ENCODE measurements at regions not wholly inside any gene's neighbourhood (a gene's known extent, or its start where the extent isn't known, plus 50 kb on each side); places are given as distances from the start of the nearest gene placed in this dataset.
A peak's percentile ranks its signal among the peaks of the same experiment; 100 is the strongest.

- no peaks in the 10 kb centered on the region for H3K4me1 ChIP-seq
Measured at GRCh38 chr22:48125416-48125815, 1363.0 kb downstream of the TBC1D22A start.

GRCh38 chr22:48121984-48122383 is 1359.5 kb downstream of the TBC1D22A start:
- H3K27ac ChIP-seq, result no peak overlapping the region
- TF ChIP-seq Cebpa-rat (IDR thresholded peaks at IDR 0.05), result no peak

More at GRCh38 chr22:48125416-48125815, 1363.0 kb downstream of the TBC1D22A start:
- no peak for TF ChIP-seq Cebpa-rat (IDR thresholded peaks at IDR 0.05)
- no peaks in the 10 kb centered on the region for H4K20me1 ChIP-seq
- peaks cover 0 to 14% (median 3%) of the 10 kb centered on the region in 11 experiments; a peak in 5 of 22 replicates for H3K9me3 ChIP-seq (replicated peaks in 1 of 11)
- H3K27me3 ChIP-seq, result no peaks in the 10 kb centered on the region
- no peak overlapping the region for H3K9ac ChIP-seq
- H3K4me3 ChIP-seq, result no peak overlapping the region
- H3K36me3 ChIP-seq, result no peaks in the 10 kb centered on the region
- H3K4me2 ChIP-seq, result no peak overlapping the region
- no peak overlapping the region for H3K27ac ChIP-seq

GRCh38 chr22:48118654-48119053 is 1356.2 kb downstream of the TBC1D22A start:
- Histone ChIP-seq H4K20me1 (no peaks in the 10 kb centered on the region), H3K27me3 (no peaks in the 10 kb centered on the region), H3K4me3 (no peak overlapping the region), H3K36me3 (no peaks in the 10 kb centered on the region), H3K4me1 (peaks cover 0 to 19% (median 7%) of the 10 kb centered on the region in 10 experiments; a peak in 9 of 20 replicates), H3K9me3 (replicated peaks in 1 of 11) (peaks cover 0 to 11% (median 3%) of the 10 kb centered on the region in 11 experiments; a peak in 7 of 22 replicates), H3K27ac (no peak overlapping the region), H3K4me2 (peak overlapping the region in 1 of 11 experiments; percentile 18; a peak in 1 of 22 replicates), H3K9ac (no peak overlapping the region)
- no peak for TF ChIP-seq Cebpa-rat (IDR thresholded peaks at IDR 0.05)

More at GRCh38 chr22:48121984-48122383, 1359.5 kb downstream of the TBC1D22A start:
- H3K9ac ChIP-seq, result no peak overlapping the region
- no peaks in the 10 kb centered on the region for H4K20me1 ChIP-seq
- peaks cover 0 to 10% (median 0%) of the 10 kb centered on the region in 10 experiments; a peak in 2 of 20 replicates for H3K4me1 ChIP-seq
- no peak overlapping the region for H3K4me3 ChIP-seq
- peaks cover 0 to 14% (median 3%) of the 10 kb centered on the region in 11 experiments; a peak in 5 of 22 replicates for H3K9me3 ChIP-seq (replicated peaks in 1 of 11)
- H3K27me3 ChIP-seq, result no peaks in the 10 kb centered on the region
- H3K36me3 ChIP-seq, result no peaks in the 10 kb centered on the region
- H3K4me2 ChIP-seq, result no peak overlapping the region

- no peak overlapping the region for H3K4me3 ChIP-seq
- peaks cover 3 to 19% (median 8%) of the 10 kb centered on the region in 10 experiments; a peak in 9 of 20 replicates for H3K4me1 ChIP-seq
- no peak overlapping the region for H3K4me2 ChIP-seq
- H3K9me3 ChIP-seq (replicated peaks in 1 of 11), result peaks cover 0 to 17% (median 5%) of the 10 kb centered on the region in 11 experiments; a peak in 8 of 22 replicates
- TF ChIP-seq Cebpa-rat (IDR thresholded peaks at IDR 0.05), result no peak
- no peak overlapping the region for H3K9ac ChIP-seq
- no peaks in the 10 kb centered on the region for H3K36me3 ChIP-seq
- no peaks in the 10 kb centered on the region for H4K20me1 ChIP-seq
- H3K27me3 ChIP-seq, result no peaks in the 10 kb centered on the region
- no peak overlapping the region for H3K27ac ChIP-seq
Measured at GRCh38 chr22:48116871-48117270, 1354.4 kb downstream of the TBC1D22A start.

GRCh38 chr22:48112687-48113521 is 1350.5 kb downstream of the TBC1D22A start:
- Histone ChIP-seq H3K9ac (no peak overlapping the region), H3K4me3 (no peak overlapping the region), H3K4me2 (peak overlapping the region in 2 of 11 experiments; percentile 23 to 26; a peak in 2 of 22 replicates), H3K9me3 (replicated peaks in 1 of 11) (peaks cover 10 to 29% (median 14%) of the 10 kb centered on the region in 11 experiments; a peak in 21 of 22 replicates), H3K27me3 (no peaks in the 10 kb centered on the region), H4K20me1 (no peaks in the 10 kb centered on the region), H3K4me1 (peaks cover 3 to 10% (median 7%) of the 10 kb centered on the region in 10 experiments; a peak in 9 of 20 replicates), H3K27ac (0 out of 22 replicates have a peak overlapping the region, but pooled peaks of 1 of the 11 experiments have one; percentile 20), H3K36me3 (no peaks in the 10 kb centered on the region)
- TF ChIP-seq Cebpa-rat (IDR thresholded peaks at IDR 0.05), result no peak

GRCh38 chr22:48106715-48107259 is 1344.3 kb downstream of the TBC1D22A start:
- Histone ChIP-seq H3K9me3 (replicated peaks in 1 of 11) (peaks cover 20 to 39% (median 30%) of the 10 kb centered on the region in 11 experiments), H4K20me1 (no peaks in the 10 kb centered on the region), H3K27ac (no peak overlapping the region), H3K4me3 (no peak overlapping the region), H3K4me2 (no peak overlapping the region), H3K27me3 (no peaks in the 10 kb centered on the region), H3K4me1 (peaks cover 0 to 32% (median 12%) of the 10 kb centered on the region in 10 experiments; a peak in 14 of 20 replicates), H3K36me3 (no peaks in the 10 kb centered on the region), H3K9ac (no peak overlapping the region)
- TF ChIP-seq Cebpa-rat (IDR thresholded peaks at IDR 0.05), result no peak

GRCh38 chr22:48106215-48106614 is 1343.8 kb downstream of the TBC1D22A start:
- TF ChIP-seq Cebpa-rat (IDR thresholded peaks at IDR 0.05), result no peak
- no peak overlapping the region for H3K4me3 ChIP-seq
- no peak overlapping the region for H3K27ac ChIP-seq
- H3K4me1 ChIP-seq, result peaks cover 0 to 38% (median 18%) of the 10 kb centered on the region in 10 experiments; a peak in 17 of 20 replicates
- no peak overlapping the region for H3K4me2 ChIP-seq
- no peaks in the 10 kb centered on the region for H3K36me3 ChIP-seq
- no peaks in the 10 kb centered on the region for H4K20me1 ChIP-seq
- peaks cover 22 to 41% (median 31%) of the 10 kb centered on the region in 11 experiments for H3K9me3 ChIP-seq (replicated peaks in 1 of 11)
- no peaks in the 10 kb centered on the region for H3K27me3 ChIP-seq
- no peak overlapping the region for H3K9ac ChIP-seq

- Histone ChIP-seq H3K27ac (no peak overlapping the region), H3K4me3 (no peak overlapping the region)
Measured at GRCh38 chr22:48105259-48105658, 1342.8 kb downstream of the TBC1D22A start.

GRCh38 chr22:48104766-48105165 is 1342.3 kb downstream of the TBC1D22A start:
- no peak for TF ChIP-seq Cebpa-rat (IDR thresholded peaks at IDR 0.05)
- peak overlapping the region in 7 of 11 experiments; percentile 11 to 61 (median 51); a peak in 11 of 22 replicates for H3K4me2 ChIP-seq
- no peak overlapping the region for H3K4me3 ChIP-seq
- H3K9me3 ChIP-seq (replicated peaks in 1 of 11), result peaks cover 22 to 41% (median 31%) of the 10 kb centered on the region in 11 experiments
- 0 out of 22 replicates have a peak, but pooled peaks cover 0 to under 1% (median 0%) of the 10 kb centered on the region in 11 experiments for H4K20me1 ChIP-seq
- peaks cover 12 to 53% (median 32%) of the 10 kb centered on the region in 10 experiments for H3K4me1 ChIP-seq
- no peak overlapping the region for H3K9ac ChIP-seq
- no peak overlapping the region for H3K27ac ChIP-seq
- H3K27me3 ChIP-seq, result peaks cover 0 to 11% (median 0%) of the 10 kb centered on the region in 11 experiments; a peak in 6 of 22 replicates
- H3K36me3 ChIP-seq, result no peaks in the 10 kb centered on the region

More at GRCh38 chr22:48105259-48105658, 1342.8 kb downstream of the TBC1D22A start:
- Histone ChIP-seq H3K36me3 (no peaks in the 10 kb centered on the region), H3K9me3 (replicated peaks in 1 of 11) (peaks cover 22 to 41% (median 31%) of the 10 kb centered on the region in 11 experiments), H3K9ac (no peak overlapping the region), H3K4me1 (peaks cover 8 to 48% (median 27%) of the 10 kb centered on the region in 10 experiments), H3K4me2 (peak overlapping the region in 6 of 11 experiments; percentile 14 to 61 (median 53); a peak in 6 of 22 replicates), H3K27me3 (peaks cover 0 to 6% (median 0%) of the 10 kb centered on the region in 11 experiments; a peak in 3 of 22 replicates), H4K20me1 (no peaks in the 10 kb centered on the region)
- TF ChIP-seq Cebpa-rat (IDR thresholded peaks at IDR 0.05), result no peak
